NB4 (cell line): ENCODE measurements at regions not wholly inside any gene's neighbourhood (a gene's known extent, or its start where the extent isn't known, plus 50 kb on each side); places are given as distances from the start of the nearest gene placed in this dataset.

ENCODE experiments used
- CTCF ChIP-seq: IDR thresholded peaks from one replicate; pipeline ENCODE4 v1.5.1; 2012; ENCODE audit warnings: low read depth, low read length
- MYC ChIP-seq: IDR thresholded peaks from 2 replicates; pipeline ENCODE4 v1.6.1; 2011; ENCODE audit warnings: low read depth, low read length
- POLR2A ChIP-seq: IDR thresholded peaks from 2 replicates; pipeline ENCODE4 v1.6.1; 2011; ENCODE audit warnings: mild to moderate bottlenecking; ENCODE audit not compliant: insufficient read length; ENCODE audit errors: extremely low read depth

GRCh38 chr4:142917678-142918077 is 71.6 kb upstream of the INPP4B start:
- TF ChIP-seq CTCF (no peak), POLR2A (no peak), MYC (no peak)
